ENCODE measurements at regions not wholly inside any gene's neighbourhood (a gene's known extent, or its start where the extent isn't known, plus 50 kb on each side); places are given as distances from the start of the nearest gene placed in this dataset.

DNA sequence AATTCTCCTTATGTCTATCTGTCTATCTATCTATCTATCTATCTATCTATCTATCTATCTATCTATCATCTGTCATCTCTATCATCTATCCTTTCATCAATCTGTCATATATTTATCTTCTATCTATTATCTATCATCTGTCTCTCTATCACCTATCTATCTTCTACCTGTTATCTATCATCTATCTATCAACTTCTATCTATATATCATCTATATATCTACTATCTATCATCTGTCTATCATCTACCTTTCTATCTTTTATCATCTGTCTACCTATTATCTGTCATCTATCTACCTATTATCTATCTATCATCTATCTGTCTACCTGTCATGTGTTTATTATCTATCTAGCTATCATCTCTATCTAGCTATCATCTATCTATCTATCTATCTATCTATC is 124.7 kb upstream of the C1orf174 start:
- no peak for TF ChIP-seq CTCF (IDR thresholded peaks at IDR 0.05)
- no peak for TF ChIP-seq POLR2A (IDR thresholded peaks at IDR 0.05; ENCODE audit: low read depth)
- TF ChIP-seq EP300 (IDR thresholded peaks at IDR 0.05): no peak
- TF ChIP-seq POLR2AphosphoS5 (IDR thresholded peaks at IDR 0.05): no peak
